HG02610 (cell line): ENCODE measurements at regions not wholly inside any gene's neighbourhood (a gene's known extent, or its start where the extent isn't known, plus 50 kb on each side); places are given as distances from the start of the nearest gene placed in this dataset.
"Not testable (repeated sequence)": the region's sequence is repeated elsewhere in the genome, so short reads cannot be mapped to it uniquely, and the experiment has no call there.

ENCODE experiments used
- ATAC-seq: cut with Tn5 transposase; IDR thresholded peaks from one replicate; pipeline ENCODE4 v1.9.1; 2021; ENCODE audit warnings: mild to moderate bottlenecking, moderate library complexity; ENCODE audit not compliant: unreplicated experiment

- no peak for ATAC-seq
Measured at GRCh38 chr12:25384038-25384892, 133.5 kb upstream of the KRAS start.

GRCh38 chr12:25382311-25383106 lies 131.8 kb upstream of the KRAS start:
- ATAC-seq = no peak

GRCh38 chr12:25377469-25378177 lies 126.9 kb upstream of the KRAS start:
- ATAC-seq = peak; percentile 50

GRCh38 chr12:25376985-25377384 lies 126.3 kb upstream of the KRAS start:
- no peak for ATAC-seq

- no peak for ATAC-seq
Measured at GRCh38 chr12:25376407-25376806, 125.7 kb upstream of the KRAS start.

- ATAC-seq = no peak
Measured at GRCh38 chr12:25372969-25373817, 122.5 kb upstream of the KRAS start.

GRCh38 chr12:25372002-25372401 lies 121.3 kb upstream of the KRAS start:
- ATAC-seq = no peak

- no peak for ATAC-seq
Measured at GRCh38 chr12:25368557-25368956, 117.8 kb upstream of the KRAS start.

- ATAC-seq = no peak
Measured at GRCh38 chr12:25366122-25366521, 115.4 kb upstream of the KRAS start.

GRCh38 chr12:25365340-25365730 lies 114.6 kb upstream of the KRAS start:
- peak; percentile 6 for ATAC-seq

- ATAC-seq = peak; percentile 91
Measured at GRCh38 chr12:25364529-25365339, 114.0 kb upstream of the KRAS start.

GRCh38 chr12:25362646-25363045 lies 111.9 kb upstream of the KRAS start:
- ATAC-seq = no peak

- no peak for ATAC-seq
Measured at GRCh38 chr12:25361511-25361910, 110.8 kb upstream of the KRAS start.

GRCh38 chr12:25357595-25357994 lies 106.9 kb upstream of the KRAS start:
- no peak for ATAC-seq

GRCh38 chr12:25352942-25353341 lies 102.2 kb upstream of the KRAS start:
- not testable (repeated sequence) for ATAC-seq

- peak; percentile 88 for ATAC-seq
Measured at GRCh38 chr12:25352083-25352918, 101.6 kb upstream of the KRAS start.

- ATAC-seq = no peak
Measured at GRCh38 chr12:25348593-25348895, 97.8 kb upstream of the KRAS start.

- ATAC-seq = no peak
Measured at GRCh38 chr12:25347716-25348592, 97.2 kb upstream of the KRAS start.
